ENCODE measurements at regions not wholly inside any gene's neighbourhood (a gene's known extent, or its start where the extent isn't known, plus 50 kb on each side); places are given as distances from the start of the nearest gene placed in this dataset.

DNA sequence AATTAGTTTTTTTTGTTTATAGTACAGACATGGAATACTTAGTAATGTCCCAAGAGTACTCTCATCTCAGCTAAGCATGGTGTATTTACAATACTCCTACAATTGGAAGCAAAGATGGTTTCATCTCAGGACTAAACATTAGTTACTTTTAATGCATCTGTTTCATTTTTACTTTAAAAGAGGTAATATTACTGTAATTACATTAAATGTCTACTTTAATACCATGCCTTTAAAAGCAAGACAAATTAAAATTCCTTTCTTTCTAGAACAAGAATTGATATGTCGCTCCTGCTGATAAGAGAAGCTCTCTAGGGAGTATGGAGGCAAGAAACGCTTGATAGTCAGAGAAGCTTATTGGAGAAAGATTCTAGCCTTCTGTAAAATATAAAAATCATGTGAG is 284.9 kb upstream of the ADAMTS5 start:
- no peak for TF ChIP-seq EZH2phosphoT487 (IDR thresholded peaks at IDR 0.05; ENCODE audit: borderline replicate concordance)
- TF ChIP-seq, protein P1, sequence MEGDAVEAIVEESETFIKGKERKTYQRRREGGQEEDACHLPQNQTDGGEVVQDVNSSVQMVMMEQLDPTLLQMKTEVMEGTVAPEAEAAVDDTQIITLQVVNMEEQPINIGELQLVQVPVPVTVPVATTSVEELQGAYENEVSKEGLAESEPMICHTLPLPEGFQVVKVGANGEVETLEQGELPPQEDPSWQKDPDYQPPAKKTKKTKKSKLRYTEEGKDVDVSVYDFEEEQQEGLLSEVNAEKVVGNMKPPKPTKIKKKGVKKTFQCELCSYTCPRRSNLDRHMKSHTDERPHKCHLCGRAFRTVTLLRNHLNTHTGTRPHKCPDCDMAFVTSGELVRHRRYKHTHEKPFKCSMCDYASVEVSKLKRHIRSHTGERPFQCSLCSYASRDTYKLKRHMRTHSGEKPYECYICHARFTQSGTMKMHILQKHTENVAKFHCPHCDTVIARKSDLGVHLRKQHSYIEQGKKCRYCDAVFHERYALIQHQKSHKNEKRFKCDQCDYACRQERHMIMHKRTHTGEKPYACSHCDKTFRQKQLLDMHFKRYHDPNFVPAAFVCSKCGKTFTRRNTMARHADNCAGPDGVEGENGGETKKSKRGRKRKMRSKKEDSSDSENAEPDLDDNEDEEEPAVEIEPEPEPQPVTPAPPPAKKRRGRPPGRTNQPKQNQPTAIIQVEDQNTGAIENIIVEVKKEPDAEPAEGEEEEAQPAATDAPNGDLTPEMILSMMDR (conservative IDR thresholded peaks at IDR 0.05; ENCODE audit: low read length), result no peak
- Histone ChIP-seq H3K4me1 (ENCODE audit: insufficient read depth, low read length, poor library complexity, severe bottlenecking) (no peaks in the 10 kb centered on the region), H4K20me1 (ENCODE audit: insufficient read depth, low read length, poor library complexity, severe bottlenecking) (no peaks in the 10 kb centered on the region), H3K4me3 (ENCODE audit: low read length, poor library complexity, severe bottlenecking) (no peak overlapping the region), H3K36me3 (ENCODE audit: insufficient read depth, low read length) (no peaks in the 10 kb centered on the region), H3K27me3 (ENCODE audit: insufficient read depth, low read length, poor library complexity, severe bottlenecking) (no peaks in the 10 kb centered on the region), H3K79me2 (ENCODE audit: insufficient read depth, low read length) (no peaks in the 10 kb centered on the region), H3K4me2 (ENCODE audit: low read depth, low read length, poor library complexity, severe bottlenecking) (no peak overlapping the region), H3K9me3 (ENCODE audit: insufficient read depth, low read depth, low read length) (no peaks in the 10 kb centered on the region), H3K9ac (ENCODE audit: low read depth, low read length, poor library complexity, severe bottlenecking) (no peak overlapping the region), H2AFZ (ENCODE audit: low read length) (no peak overlapping the region), H3F3A (ENCODE audit: low read depth) (no peaks in the 10 kb centered on the region), H3K9me2 (replicated peaks; ENCODE audit: low read depth, low read length) (no peaks in the 10 kb centered on the region)

DNA sequence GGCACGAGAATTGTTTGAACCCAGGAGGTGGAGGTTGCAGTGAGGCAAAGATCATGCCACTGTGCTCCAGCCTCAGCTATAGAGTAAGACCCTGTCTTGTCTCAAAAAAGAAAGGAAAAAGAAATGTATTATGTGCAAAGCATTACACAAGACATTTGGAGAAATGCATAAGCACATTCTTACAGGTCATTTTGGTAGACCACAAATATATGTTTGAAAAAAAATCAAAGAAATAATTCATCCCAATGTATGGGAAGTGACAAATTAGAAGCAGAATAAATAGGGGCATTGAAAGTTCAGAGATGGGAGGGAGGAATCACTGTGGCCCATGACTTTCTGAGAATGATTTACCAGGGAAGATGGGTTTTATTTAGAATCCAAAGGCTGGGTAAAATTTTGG is 283.5 kb upstream of the ADAMTS5 start:
- H3K4me3 ChIP-seq (ENCODE audit: low read length, poor library complexity, severe bottlenecking), result no peak overlapping the region
- H3K36me3 ChIP-seq (ENCODE audit: insufficient read depth, low read length), result no peaks in the 10 kb centered on the region
- no peaks in the 10 kb centered on the region for H3F3A ChIP-seq (ENCODE audit: low read depth)
- no peaks in the 10 kb centered on the region for H3K9me3 ChIP-seq (ENCODE audit: insufficient read depth, low read depth, low read length)
- no peaks in the 10 kb centered on the region for H3K79me2 ChIP-seq (ENCODE audit: insufficient read depth, low read length)
- H3K9ac ChIP-seq (ENCODE audit: low read depth, low read length, poor library complexity, severe bottlenecking), result no peak overlapping the region
- H2AFZ ChIP-seq (ENCODE audit: low read length), result no peak overlapping the region
- no peaks in the 10 kb centered on the region for H3K9me2 ChIP-seq (replicated peaks; ENCODE audit: low read depth, low read length)
- H3K4me1 ChIP-seq (ENCODE audit: insufficient read depth, low read length, poor library complexity, severe bottlenecking), result no peaks in the 10 kb centered on the region
- H3K27me3 ChIP-seq (ENCODE audit: insufficient read depth, low read length, poor library complexity, severe bottlenecking), result no peaks in the 10 kb centered on the region
- H3K4me2 ChIP-seq (ENCODE audit: low read depth, low read length, poor library complexity, severe bottlenecking), result no peak overlapping the region
- no peak for TF ChIP-seq EZH2phosphoT487 (IDR thresholded peaks at IDR 0.05; ENCODE audit: borderline replicate concordance)
- TF ChIP-seq, protein P1 (conservative IDR thresholded peaks at IDR 0.05; ENCODE audit: low read length), result no peak
- H4K20me1 ChIP-seq (ENCODE audit: insufficient read depth, low read length, poor library complexity, severe bottlenecking), result no peaks in the 10 kb centered on the region

DNA sequence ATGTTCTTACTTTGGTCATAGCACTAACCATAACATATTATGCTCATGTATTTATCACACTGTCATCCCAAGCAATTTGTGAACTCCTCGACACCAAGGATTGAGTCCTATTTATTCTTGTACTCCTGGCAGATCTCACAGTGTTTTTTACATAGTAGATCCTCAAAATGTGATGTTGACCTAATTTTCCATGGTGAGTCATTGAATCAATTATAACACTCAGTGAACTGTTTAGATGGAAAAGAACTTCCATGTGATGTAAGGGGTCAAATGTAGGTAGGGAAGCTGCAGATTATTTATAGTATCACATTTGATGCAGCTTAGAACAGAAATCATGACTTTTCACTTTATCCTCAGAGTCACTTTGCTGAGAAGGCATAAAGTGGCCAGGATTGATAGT is 281.9 kb upstream of the ADAMTS5 start:
- Histone ChIP-seq H2AFZ (ENCODE audit: low read length) (no peak overlapping the region), H3F3A (ENCODE audit: low read depth) (no peaks in the 10 kb centered on the region), H4K20me1 (ENCODE audit: insufficient read depth, low read length, poor library complexity, severe bottlenecking) (no peaks in the 10 kb centered on the region), H3K27me3 (ENCODE audit: insufficient read depth, low read length, poor library complexity, severe bottlenecking) (no peaks in the 10 kb centered on the region), H3K9me3 (ENCODE audit: insufficient read depth, low read depth, low read length) (no peaks in the 10 kb centered on the region), H3K9me2 (replicated peaks; ENCODE audit: low read depth, low read length) (no peaks in the 10 kb centered on the region), H3K9ac (ENCODE audit: low read depth, low read length, poor library complexity, severe bottlenecking) (no peak overlapping the region), H3K4me2 (ENCODE audit: low read depth, low read length, poor library complexity, severe bottlenecking) (no peak overlapping the region), H3K36me3 (ENCODE audit: insufficient read depth, low read length) (no peaks in the 10 kb centered on the region), H3K79me2 (ENCODE audit: insufficient read depth, low read length) (no peaks in the 10 kb centered on the region), H3K4me3 (ENCODE audit: low read length, poor library complexity, severe bottlenecking) (no peak overlapping the region), H3K4me1 (ENCODE audit: insufficient read depth, low read length, poor library complexity, severe bottlenecking) (no peaks in the 10 kb centered on the region)
- TF ChIP-seq EZH2phosphoT487 (IDR thresholded peaks at IDR 0.05; ENCODE audit: borderline replicate concordance), result no peak
- TF ChIP-seq, protein P1 (conservative IDR thresholded peaks at IDR 0.05; ENCODE audit: low read length), result no peak

All from Loucy (cell line).